Suprapubic skin (tissue), 4 donors: ENCODE measurements at regions not wholly inside any gene's neighbourhood (a gene's known extent, or its start where the extent isn't known, plus 50 kb on each side); places are given as distances from the start of the nearest gene placed in this dataset.

Experiments used
- DNase-seq, 2 donors: peaks; one replicate each; pipeline ENCODE4 v3.0.0-alpha.2; 2019; ENCODE audit warnings: low spot score in 2 of 2
- H3K27ac ChIP-seq: fragments of 200-600 bp; sonication (generic); one replicate; pipeline ENCODE4 v1.5.1; 2019
- H3K27me3 ChIP-seq: fragments of 200-600 bp; sonication (generic); one replicate; pipeline ENCODE4 v1.5.1; 2019
- H3K36me3 ChIP-seq: fragments of 200-600 bp; sonication (generic); one replicate; pipeline ENCODE4 v1.5.1; 2019
- H3K4me1 ChIP-seq: fragments of 200-600 bp; sonication (generic); one replicate; pipeline ENCODE4 v1.5.1; 2019
- H3K4me3 ChIP-seq: fragments of 200-600 bp; sonication (generic); one replicate; pipeline ENCODE4 v1.5.1; 2019; ENCODE audit warnings: mild to moderate bottlenecking
- H3K9me3 ChIP-seq: fragments of 200-600 bp; sonication (generic); one replicate; pipeline ENCODE4 v1.5.1; 2019
- CTCF ChIP-seq, 2 donors: fragments of 200-600 bp in 1 of 2; fragments of 450-650 bp in 1 of 2; sonication (generic) in 1 of 2; IDR thresholded peaks; one replicate each; pipeline ENCODE4 v1.5.1; 2016 to 2019; ENCODE audit warnings: antibody characterized with exemption in 2 of 2, mild to moderate bottlenecking in 1 of 2, moderate library complexity in 1 of 2
- EP300 ChIP-seq: sonication (generic); formaldehyde crosslinking; IDR thresholded peaks from one replicate; pipeline ENCODE4 v1.6.1; 2017; ENCODE audit warnings: antibody characterized with exemption
- POLR2A ChIP-seq, 2 donors: fragments of 450-650 bp; IDR thresholded peaks; one replicate each; pipeline ENCODE4 v1.6.1; 2017; ENCODE audit warnings: antibody characterized with exemption in 2 of 2, mild to moderate bottlenecking in 2 of 2, moderate library complexity in 2 of 2
- POLR2AphosphoS5 ChIP-seq, 3 donors: sonication (generic); formaldehyde crosslinking; IDR thresholded peaks; one replicate each; pipeline ENCODE4 v1.6.1; 2017; ENCODE audit warnings: antibody characterized with exemption in 3 of 3
- WGBS: methylation state at CpG from one replicate; pipeline ENCODE4 v1.1.5; 2018; 5-methylcytosine and 5-hydroxymethylcytosine counted together

- Histone ChIP-seq H3K4me3 (no peak overlapping the region), H3K4me1 (no peaks in the 10 kb centered on the region), H3K9me3 (no peaks in the 10 kb centered on the region), H3K27me3 (no peaks in the 10 kb centered on the region), H3K27ac (no peak overlapping the region), H3K36me3 (no peaks in the 10 kb centered on the region)
- TF ChIP-seq EP300 = no peak
- TF ChIP-seq POLR2A (IDR thresholded peaks at IDR 0.05) = no peak
- no peak for TF ChIP-seq POLR2AphosphoS5 (IDR thresholded peaks at IDR 0.05)
- no peak for TF ChIP-seq CTCF (IDR thresholded peaks at IDR 0.05)
- 81% methylated on average over 10 of the region's 10 CpGs for WGBS
- DNase-seq = no peak
Observed at GRCh38 chr2:824524-824923, 126.1 kb upstream of the SNTG2 start.

GRCh38 chr2:821546-821945 lies 129.1 kb upstream of the SNTG2 start:
- Histone ChIP-seq H3K27me3 (no peaks in the 10 kb centered on the region), H3K36me3 (no peaks in the 10 kb centered on the region), H3K27ac (no peak overlapping the region), H3K9me3 (no peaks in the 10 kb centered on the region), H3K4me3 (no peak overlapping the region), H3K4me1 (no peaks in the 10 kb centered on the region)
- DNase-seq = no peak
- TF ChIP-seq POLR2AphosphoS5 (IDR thresholded peaks at IDR 0.05) (no peak), EP300 (no peak), CTCF (IDR thresholded peaks at IDR 0.05) (no peak)
- WGBS = 83% methylated on average over 19 of the region's 19 CpGs

- Histone ChIP-seq H3K27ac (no peak overlapping the region), H3K4me1 (no peaks in the 10 kb centered on the region), H3K9me3 (no peaks in the 10 kb centered on the region), H3K27me3 (no peaks in the 10 kb centered on the region), H3K36me3 (no peaks in the 10 kb centered on the region), H3K4me3 (no peak overlapping the region)
- no peak for TF ChIP-seq POLR2A (IDR thresholded peaks at IDR 0.05)
- TF ChIP-seq POLR2AphosphoS5 (IDR thresholded peaks at IDR 0.05) = no peak
- DNase-seq = no peak
- WGBS = 66% methylated on average over 7 of the region's 7 CpGs
Observed at GRCh38 chr2:819601-820000, 131.0 kb upstream of the SNTG2 start.

GRCh38 chr2:819121-819520 lies 131.5 kb upstream of the SNTG2 start:
- Histone ChIP-seq H3K4me1 (no peaks in the 10 kb centered on the region), H3K9me3 (no peaks in the 10 kb centered on the region), H3K27ac (no peak overlapping the region), H3K36me3 (no peaks in the 10 kb centered on the region), H3K27me3 (no peaks in the 10 kb centered on the region), H3K4me3 (no peak overlapping the region)
- no peak for TF ChIP-seq POLR2AphosphoS5 (IDR thresholded peaks at IDR 0.05)
- no peak for TF ChIP-seq EP300
- no peak for TF ChIP-seq CTCF (IDR thresholded peaks at IDR 0.05)
- no peak for TF ChIP-seq POLR2A (IDR thresholded peaks at IDR 0.05)
- WGBS = 93% methylated on average over 9 of the region's 12 CpGs
- no peak for DNase-seq

GRCh38 chr2:817336-818015 lies 133.2 kb upstream of the SNTG2 start:
- TF ChIP-seq EP300 (no peak), CTCF (IDR thresholded peaks at IDR 0.05) (no peak), POLR2A (IDR thresholded peaks at IDR 0.05) (no peak), POLR2AphosphoS5 (IDR thresholded peaks at IDR 0.05) (no peak)
- H3K27ac ChIP-seq = no peak overlapping the region
- no peaks in the 10 kb centered on the region for H3K36me3 ChIP-seq

GRCh38 chr2:816278-816677 lies 134.4 kb upstream of the SNTG2 start:
- Histone ChIP-seq H3K4me3 (no peak overlapping the region), H3K9me3 (no peaks in the 10 kb centered on the region), H3K36me3 (no peaks in the 10 kb centered on the region), H3K27me3 (no peaks in the 10 kb centered on the region), H3K27ac (no peak overlapping the region), H3K4me1 (no peaks in the 10 kb centered on the region)
- TF ChIP-seq POLR2A (IDR thresholded peaks at IDR 0.05) (no peak), POLR2AphosphoS5 (IDR thresholded peaks at IDR 0.05) (no peak), EP300 (no peak), CTCF (IDR thresholded peaks at IDR 0.05) (no peak)
- no peak for DNase-seq
- WGBS = 87% methylated on average over 5 of the region's 5 CpGs

More at GRCh38 chr2:817336-818015, 133.2 kb upstream of the SNTG2 start:
- Histone ChIP-seq H3K4me1 (no peaks in the 10 kb centered on the region), H3K9me3 (no peaks in the 10 kb centered on the region), H3K27me3 (no peaks in the 10 kb centered on the region), H3K4me3 (no peak overlapping the region)
- DNase-seq = no peak
- WGBS = 85% methylated on average over 6 of the region's 6 CpGs
